Activated CD4-positive, alpha-beta T cell treated with anti-CD3 and anti-CD28 coated beads for 4 hours (primary cell): ENCODE measurements at regions not wholly inside any gene's neighbourhood (a gene's known extent, or its start where the extent isn't known, plus 50 kb on each side); places are given as distances from the start of the nearest gene placed in this dataset.
"Not testable (repeated sequence)": the region's sequence is repeated elsewhere in the genome, so short reads cannot be mapped to it uniquely, and the experiment has no call there.

ENCODE experiments used
- DNase-seq, 2 donors: peaks; one replicate each; pipeline ENCODE4 v3.0.0-alpha.2; 2020

DNA sequence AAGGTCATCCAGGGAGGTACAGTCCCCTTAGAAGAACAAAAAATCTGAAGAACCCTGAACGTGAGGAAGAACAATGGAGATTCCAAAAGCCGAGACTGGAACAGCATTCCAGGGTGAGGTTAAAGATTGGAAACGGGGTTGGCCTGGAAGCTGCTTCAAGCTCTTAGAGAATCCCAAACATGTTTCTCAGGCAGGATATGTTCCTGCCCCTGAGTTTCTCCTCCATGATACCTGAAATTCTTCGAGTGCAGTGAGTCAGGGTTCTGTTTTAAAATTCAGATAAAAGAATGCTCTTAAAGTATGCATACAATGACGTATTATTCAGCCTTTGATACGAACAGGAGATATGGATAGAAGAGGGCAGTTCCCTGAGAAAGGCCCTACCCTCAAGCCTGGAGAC, 293.1 kb downstream of the HS3ST3B1 start:
- no peak for DNase-seq

DNA sequence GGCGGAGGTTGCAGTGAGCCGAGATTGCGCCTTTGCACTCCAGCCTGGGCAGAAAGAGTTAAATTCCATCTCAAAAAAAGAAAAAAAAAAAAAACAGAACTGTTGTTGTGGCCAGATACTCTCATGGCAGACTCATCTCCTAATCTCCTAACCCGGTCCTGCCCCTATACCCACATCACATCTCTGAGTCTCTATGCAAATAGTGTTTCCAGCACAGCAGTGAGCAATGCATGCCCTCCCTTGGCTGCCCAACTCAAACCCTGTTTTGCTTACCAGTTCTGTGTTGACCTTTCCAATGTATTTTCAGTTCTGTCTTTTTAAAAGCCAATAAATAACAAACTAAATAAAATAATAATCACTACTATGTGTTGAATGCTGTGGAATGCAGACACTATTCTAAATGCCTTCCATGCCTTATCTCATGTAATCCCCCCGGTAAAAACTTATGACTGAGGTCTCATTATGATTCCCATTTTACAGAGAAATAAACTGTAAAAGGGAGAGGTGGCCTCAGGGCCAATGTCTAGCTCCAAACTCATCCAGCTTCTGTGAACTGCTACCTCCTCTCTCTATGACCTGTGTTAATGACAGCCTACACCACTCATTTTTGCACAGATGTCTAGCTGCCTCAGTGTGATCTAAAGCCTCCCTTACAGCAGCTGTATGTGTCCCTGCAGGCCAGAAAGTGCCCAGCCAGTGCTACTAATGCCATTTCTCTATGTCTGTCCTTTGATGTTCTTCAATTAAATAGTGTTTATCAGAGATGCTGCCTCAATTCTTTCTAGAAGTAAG, 289.8 kb downstream of the HS3ST3B1 start:
- no peak for DNase-seq

DNA sequence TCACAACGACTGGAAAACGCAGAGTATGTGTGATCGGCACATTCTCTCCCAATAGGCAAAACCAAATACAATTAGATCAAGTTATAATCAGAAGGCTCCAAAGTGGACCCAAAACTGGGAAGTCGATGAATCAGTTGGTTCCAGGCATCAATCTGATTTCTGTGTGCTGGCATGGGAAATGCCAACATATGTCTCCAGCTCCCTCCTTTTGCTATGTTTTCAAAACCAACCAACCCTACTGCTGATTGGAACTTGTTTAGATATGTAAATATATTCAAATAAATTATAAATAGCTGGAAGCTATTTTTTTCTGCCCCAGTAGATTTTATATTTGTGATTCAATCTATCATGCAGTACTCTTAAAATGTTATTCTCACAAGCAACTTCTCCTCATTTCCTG, 284.2 kb downstream of the HS3ST3B1 start:
- no peak for DNase-seq

DNA sequence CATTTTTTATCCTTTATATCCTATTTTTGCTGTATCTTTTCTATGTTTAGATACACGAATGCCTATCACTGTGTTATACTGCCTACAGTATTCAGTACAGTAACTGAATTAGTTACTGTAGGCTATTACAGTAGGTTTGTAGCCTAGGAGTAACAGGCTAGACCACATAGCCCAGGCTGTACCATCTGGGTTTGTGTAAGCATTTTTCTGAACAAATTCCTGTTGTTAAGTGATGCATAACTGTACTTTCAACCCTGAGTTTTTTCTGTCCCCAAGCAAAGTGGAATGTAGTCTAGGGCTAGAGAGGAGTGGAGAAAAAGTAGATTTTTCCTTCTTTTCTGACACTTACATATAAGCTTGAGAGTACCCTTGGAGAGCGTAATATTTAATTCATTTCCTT, 282.1 kb downstream of the HS3ST3B1 start:
- no peak for DNase-seq

DNA sequence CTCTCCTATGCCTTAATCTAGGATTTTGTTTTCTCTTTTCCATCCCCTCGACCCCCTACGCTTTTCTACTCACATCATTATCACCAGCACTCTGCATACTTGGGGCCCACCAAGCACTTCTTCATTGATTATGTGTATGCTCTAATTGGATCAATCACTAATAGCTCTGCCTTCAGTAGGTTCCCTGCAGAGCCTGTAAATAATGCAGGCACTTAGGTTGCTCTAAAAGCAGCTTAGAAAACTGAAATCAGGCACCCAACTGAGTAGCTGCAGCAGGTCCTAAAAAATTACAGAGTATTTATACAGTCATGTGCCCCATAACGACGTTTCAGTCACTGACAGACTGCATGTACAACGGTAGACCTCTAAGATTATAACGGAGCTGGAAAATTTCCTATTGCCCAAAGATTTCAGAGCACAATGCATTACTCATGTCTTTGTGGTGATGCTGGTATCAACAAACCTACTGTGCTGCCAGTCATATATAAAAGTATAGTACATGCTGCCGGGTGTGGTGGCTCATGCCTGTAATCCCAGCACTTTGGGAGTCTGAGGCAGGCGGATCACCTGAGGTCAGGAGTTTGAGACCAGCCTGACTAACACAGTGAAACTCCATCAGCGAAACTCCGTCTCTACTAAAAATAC, 280.4 kb downstream of the HS3ST3B1 start:
- no peak for DNase-seq

DNA sequence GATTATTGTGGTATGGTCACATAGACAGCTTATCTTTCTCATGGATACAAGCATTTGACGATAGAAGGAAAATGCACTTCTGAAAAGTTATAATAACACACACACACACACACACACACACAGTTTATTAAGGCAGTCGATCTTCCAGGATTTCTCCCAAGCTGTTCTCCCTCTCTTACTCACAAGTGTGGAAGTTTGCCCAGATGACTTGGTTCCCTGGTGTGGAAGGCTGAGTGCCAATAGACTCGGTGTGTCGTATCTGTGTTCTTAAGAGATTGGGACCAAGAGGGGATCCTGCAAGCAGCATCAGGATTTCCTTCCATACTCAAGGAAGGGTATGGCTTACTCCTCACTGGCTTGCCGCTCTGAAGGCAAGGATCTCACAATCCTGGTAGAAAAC, 279.6 kb downstream of the HS3ST3B1 start:
- no peak for DNase-seq

DNA sequence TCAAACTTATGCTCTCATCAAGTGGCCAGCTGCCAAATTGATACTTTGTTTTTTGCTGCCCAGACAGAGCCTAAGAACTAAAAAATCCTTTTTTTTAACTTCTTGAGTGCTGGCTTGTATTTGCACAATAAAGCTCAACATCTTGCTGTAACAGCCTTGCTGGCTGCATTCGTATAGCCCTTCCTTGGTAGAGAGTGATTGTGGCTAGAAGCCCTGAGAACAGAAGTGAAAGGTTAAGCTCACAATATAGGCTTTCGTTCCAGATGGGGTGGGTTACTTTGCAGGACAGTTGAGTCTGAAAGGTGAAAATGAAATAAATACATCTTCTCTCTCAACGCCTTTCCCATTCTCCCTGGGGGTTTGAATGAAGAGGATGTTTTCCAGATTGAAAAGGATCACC, 278.8 kb downstream of the HS3ST3B1 start:
- DNase-seq = no peak

DNA sequence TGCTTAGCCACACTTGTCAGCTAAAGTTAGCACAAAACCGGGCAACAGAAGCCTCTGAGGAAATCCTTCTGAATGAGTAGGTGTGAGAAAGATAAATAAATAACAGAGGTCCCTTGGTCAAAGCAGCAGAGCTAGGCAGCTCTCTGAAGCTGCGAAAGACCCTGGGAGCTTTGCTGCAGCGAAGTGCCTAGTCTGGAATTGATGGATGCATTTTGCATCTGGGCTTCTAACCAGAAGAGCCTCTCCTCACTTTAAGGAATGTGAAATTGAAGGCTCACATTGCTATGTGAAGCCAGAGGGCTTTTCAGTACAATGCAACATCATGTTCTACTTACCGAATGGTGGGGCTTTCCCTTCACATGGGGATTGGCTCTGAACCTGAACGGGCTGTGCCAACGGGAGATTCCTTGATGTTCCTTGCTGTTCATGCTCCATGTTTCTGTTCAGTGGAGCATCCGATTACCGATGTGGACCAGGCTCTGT, 274.6 kb downstream of the HS3ST3B1 start:
- DNase-seq = no peak

DNA sequence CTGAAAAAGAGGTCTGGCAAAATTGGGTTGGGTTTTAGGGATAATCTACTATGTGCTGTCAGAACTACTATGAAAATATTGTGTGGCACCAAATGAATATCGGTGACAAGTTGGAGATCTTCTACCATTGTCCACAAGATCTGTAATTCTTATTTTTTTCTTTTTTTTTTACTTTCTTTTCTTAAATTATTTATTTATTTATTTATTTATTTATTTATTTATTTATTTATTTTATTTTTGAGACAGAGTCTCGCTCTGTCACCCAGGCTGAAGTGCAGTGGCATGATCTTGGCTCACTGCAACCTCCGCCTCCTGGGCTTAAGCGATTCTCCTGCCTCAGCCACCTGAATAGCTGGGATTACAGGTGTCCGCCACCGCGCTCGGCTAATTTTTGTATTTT, 259.4 kb downstream of the HS3ST3B1 start:
- not testable (repeated sequence) for DNase-seq

DNA sequence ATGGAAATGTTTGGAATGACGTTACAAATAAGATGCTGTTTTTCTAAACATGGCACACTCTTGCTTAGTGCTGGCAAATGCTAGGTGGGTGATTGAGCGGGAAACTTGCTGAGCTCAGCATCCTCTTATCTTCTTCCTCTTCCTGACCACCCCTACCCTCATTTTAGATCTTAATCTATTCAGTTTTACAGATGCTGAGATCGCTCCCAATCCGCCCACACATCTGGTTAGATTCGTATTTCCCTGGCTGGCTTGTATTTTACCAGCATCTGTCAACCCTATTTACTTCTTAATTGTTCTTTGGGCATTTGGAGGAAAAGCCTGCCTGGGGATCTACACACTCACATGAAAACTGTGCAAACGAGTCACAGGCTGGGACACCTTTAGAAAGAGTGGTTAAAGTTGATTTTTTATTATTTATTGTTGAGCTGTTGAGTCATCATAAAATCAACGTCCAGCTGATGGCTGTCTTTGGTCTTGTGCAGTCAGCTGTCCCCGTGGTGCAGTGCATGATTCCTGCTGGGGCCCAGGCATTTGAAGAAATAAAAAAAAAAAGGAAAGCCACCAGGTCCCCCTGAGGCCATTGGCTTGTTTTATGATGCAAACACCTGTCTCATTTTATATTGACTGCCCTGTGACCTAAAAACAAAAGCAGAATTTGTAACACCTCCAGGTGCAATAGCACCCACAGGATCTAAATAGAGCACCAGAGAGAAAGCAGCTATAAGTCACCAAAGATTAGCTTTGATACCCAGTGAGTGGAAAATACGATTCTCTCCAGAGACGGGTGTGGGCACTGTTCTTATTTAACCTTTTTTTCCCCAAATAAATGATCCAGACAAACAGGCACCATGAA, 258.6 kb downstream of the HS3ST3B1 start:
- DNase-seq = no peak

DNA sequence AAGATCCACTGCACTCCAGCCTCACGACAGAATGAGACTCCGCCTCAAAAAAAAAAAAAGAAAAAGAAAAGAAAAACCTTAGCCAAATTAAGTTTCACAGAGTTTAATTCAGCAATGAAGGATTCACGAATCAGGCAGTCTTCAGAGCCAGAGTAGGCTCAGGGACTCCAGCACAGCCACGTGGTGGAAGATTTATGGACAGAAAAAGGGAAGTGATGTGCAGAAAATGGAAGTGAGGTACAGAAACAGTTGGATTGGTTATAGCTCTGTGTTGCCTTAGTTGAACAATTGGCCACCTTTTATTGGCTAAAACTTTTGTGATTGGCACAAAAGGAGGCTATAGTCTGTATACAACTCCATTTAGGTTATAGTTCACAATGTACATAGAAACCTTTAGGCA, 256.6 kb downstream of the HS3ST3B1 start:
- DNase-seq = no peak

DNA sequence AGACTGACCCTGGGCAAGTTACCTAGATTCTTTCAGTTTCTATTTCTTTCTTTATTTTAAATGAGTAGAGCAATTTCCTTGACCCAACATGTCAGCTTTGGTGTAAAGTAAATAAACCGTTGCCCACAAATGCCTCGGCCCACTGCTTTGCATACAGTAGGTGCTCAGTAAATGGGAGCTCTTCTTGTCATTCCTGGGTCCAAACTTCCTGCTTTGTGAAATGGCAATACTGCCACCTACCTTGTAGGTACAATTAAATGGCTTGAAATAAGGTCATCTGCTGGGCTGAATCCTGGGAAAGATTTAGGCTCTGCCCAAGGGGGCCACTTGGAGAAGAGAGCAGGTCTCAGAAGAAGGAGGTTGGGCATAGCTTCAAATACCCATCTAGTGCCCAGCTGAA, 253.0 kb downstream of the HS3ST3B1 start:
- no peak for DNase-seq

DNA sequence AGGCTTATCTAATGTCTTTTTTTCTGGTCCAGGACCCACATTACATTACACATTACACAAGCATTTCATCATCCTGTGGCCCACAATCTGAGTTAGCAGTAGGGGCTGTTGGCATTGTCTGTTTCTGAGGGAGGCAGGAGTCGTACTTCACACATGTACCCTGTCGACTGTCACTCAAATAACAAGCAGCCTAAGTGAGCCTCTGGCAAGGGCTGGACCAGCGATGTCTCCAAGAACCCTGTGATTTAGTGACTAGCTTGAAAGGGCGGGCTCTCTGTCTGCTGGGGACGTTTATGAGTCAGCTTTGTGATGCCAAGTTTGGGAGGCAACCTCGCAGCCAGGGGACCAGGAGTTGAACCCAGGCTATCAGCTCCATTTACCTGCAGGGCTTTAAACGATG, 251.4 kb downstream of the HS3ST3B1 start:
- no peak for DNase-seq

DNA sequence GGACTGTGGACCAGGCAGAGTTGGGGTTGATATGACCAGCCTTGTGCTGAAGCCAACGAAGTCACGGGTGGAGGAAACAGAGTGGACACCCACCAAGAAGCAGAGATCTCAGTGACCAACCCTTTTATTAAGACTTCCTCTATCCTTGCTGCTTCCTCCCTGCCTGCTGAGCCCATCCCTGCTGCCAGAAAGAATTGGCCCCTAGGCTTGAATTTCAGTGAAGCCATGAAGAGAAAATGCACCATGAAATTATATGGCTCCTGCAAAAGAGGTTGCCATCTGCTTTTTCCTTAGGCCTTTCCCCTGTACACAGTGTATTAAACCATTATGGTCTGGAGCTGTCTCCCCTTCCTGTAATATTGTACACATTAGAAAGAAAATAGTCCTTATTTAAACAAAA, 246.7 kb downstream of the HS3ST3B1 start:
- DNase-seq = no peak

DNA sequence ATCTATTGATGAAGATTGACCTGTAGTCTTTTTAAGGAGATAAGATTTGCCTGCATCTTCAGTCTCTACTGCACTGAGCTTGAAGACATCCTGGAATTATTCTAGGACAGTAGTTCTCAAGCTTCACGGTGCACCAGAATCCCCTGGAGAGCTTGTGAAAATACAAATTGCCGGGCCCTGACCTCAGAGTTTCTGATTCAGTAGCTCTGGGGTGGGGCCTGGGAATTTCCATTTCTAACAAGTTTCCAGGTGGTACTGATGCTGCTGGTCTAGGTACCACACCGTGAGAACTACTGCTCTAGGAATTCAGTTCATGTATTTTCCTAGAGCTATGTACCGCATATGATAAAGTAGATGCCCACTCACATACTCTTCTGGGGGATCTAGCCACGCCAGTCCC, 246.1 kb downstream of the HS3ST3B1 start:
- DNase-seq = no peak

DNA sequence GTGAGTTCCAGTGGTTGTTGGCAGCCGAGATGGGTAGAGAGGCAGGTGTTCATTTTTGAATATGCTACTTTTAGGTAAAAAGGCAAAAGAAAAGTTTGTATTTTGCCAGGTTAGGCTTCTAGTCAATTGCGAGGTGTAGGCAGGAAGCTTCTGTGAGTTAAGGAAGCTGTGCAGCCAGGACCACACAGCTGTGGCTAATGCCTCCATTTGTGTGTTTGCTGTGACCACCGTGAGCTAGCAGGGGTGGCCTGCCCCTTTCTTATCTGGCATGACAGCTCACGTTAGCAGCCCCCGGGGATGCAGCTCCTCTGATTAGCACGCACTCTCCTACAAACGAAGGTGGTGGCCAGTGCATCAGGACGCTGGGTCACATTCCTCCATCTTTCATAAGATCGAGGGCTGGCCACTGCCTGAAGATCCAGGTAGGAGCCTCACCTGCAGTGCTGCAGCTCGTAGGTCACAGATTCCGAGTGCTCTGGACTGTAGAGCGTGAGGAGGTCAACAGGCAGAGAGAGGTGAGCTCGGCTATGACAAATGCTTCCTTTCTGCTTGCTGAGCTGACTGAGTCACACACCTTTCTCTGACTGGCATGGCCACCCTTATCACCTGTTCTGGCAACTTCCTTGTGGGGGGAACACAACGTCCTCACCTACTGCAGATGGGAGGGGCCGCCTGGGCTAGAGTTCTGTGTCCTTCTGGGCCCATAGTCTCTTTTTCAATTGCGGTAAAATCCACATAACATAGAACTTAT, 244.4 kb downstream of the HS3ST3B1 start:
- no peak for DNase-seq

DNA sequence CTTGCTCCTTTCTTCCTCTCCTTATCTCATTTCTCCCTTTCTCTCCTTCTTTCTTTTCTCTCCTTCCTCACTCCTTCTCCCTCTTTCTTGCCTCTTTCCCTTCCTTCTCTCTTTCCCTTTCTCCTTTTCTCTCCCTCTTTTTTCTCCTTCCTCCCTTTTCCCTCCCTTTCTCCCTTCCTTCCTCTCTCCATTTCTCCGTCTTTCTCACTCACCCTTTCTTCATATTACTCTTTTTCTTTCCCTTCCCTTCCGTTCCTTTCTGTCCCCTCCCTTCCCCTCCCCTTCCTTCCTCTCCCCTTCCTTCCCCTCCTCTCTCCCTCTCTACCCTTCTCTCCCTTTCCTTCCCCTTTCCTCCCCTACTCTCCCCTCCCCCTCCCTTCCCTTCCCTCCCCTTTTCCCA, 240.8 kb downstream of the HS3ST3B1 start:
- no peak for DNase-seq

DNA sequence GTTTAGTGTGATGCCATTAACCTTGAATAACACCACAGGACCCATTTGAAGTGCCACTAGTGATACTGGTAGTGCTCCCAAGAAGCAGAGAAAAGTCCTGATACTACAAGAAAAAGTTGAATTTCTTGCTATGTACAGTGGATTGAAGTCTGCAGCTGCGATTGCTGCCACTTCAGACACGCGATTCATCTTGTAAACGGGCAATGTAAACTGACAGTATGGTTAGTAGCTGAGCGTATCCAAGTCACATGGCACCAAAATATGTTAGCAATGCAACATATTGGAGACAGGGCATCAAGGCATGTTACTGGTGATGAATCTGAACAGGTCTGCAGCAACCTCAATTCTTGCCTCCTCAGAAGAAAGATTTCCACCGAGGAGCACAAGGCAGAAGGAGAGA, 238.9 kb downstream of the HS3ST3B1 start:
- DNase-seq = no peak

DNA sequence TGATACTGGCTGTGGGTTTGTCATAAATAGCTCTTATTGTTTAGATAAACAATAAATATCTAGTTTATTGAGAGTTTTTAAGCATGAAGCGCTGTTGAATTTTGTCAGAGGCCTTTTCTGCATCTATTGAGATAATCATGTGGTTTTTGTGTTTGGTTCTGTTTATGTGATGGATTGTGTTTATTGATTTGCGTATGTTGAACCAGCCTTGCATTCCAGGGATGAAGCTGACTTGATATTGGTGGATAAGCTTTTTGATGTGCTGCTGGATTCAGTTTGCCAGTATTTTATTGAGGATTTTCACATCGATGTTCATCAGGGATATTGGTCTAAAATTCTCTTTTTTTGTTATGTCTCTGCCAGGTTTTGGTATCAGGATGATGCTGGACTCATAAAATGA, 231.4 kb downstream of the HS3ST3B1 start:
- DNase-seq = not testable (repeated sequence)

DNA sequence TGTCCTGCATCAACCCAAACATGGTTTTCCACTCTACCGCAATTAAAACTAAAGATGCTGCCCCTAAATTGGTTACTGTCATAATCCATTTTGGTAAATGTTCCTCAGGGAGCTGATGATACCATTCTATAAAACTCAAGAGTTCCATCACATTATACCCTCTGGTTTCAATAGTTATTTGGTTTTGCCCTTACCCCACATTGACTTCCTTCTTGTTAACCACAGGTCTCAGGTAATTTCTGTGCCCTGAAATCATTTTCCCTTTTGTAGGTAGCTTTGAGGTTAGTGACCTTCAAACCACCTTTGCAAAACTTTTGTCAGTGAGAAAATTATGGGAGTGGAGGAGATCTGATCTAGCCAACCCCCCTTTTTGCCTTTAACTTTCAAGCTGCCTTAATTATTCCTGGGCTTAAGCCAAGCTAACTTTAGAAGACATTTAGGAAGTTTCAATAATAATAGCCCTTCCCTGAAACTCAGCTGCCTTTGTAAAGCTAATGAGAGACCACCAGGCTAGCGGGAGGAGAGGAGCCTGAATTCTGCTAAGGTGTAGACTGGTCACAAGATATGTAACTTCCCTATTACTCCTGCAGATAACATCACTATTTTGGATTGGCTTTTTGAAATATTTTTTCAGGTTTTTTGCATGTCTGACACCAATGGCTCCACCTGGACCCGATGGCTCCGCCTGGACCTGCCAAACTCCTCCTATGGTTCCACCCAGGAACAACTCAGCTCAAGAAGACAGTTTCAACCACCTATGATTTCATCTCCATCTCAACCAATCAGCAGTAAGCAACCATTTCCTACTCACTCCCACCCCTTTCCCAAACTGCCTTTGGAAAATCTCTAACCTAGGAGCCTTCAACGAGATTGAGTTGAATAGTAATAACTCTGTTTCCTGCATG, 224.9 kb downstream of the HS3ST3B1 start:
- DNase-seq = no peak

DNA sequence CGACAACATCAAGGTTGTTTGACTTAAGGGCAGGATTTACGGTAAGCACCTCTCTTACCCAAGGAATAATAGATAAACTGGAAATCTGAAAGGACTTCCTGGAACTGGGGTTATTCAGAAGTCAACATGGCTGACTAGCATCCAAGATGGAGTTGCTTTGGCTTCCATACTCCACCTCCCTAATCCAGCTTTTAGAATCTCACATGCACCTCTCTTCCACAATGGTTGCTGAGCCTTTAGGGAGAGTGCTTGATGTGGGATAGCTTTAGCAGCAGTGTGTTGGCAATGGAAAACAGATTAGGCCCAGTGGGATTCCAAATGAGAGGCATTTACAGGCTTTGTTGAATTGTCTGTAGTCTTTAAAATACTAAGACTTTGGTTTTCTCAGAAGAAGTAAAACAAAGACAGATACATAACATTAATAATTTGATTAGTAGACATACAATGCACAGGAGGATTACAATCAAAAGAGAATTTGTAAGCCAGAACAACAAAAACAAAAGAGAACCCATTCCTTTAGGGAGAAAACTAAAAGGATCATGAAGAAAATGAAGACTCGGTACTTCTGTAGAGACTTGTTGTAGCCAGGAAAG, 222.0 kb downstream of the HS3ST3B1 start:
- DNase-seq = no peak
